GM12878 (cell line): ENCODE measurements at regions not wholly inside any gene's neighbourhood (a gene's known extent, or its start where the extent isn't known, plus 50 kb on each side); places are given as distances from the start of the nearest gene placed in this dataset.

Source experiments
- ATAC-seq: fragments of 200-7000 bp; cut with Tn5 transposase; 3 replicates; pipeline ENCODE4 v1.9.1; 2020; ENCODE audit warnings: mild to moderate bottlenecking, moderate library complexity
- BruUV-seq: library from RNA; stranded (reverse); fragments of 400-500 nt; replicated peaks from 2 replicates; lab custom pipeline; 2021; lab: Mats Ljungman, UMichigan
- CTCF ChIA-PET: fragments of 300-600 bp; sonication (Branson Sonifier 250); formaldehyde crosslinking; extraction: SDS; loops from one replicate; lab custom pipeline; 2021; ENCODE audit warnings: inconsistent platforms; lab: Yijun Ruan, JAX
- POLR2A ChIA-PET: fragments of 350-600 bp; formaldehyde crosslinking; extraction: SDS; loops from one replicate; lab custom pipeline; 2021; ENCODE audit warnings: inconsistent platforms; lab: Charles Lee
- RAD21 ChIA-PET: fragments of 300-600 bp; sonication (Branson Sonifier 250); formaldehyde crosslinking; loops from one replicate; lab custom pipeline; 2023; ENCODE audit warnings: antibody characterized with exemption; ENCODE audit not compliant: unreplicated experiment; lab: Charles Lee
- SMC1A ChIA-PET: fragments of 300-600 bp; sonication (Branson Sonifier 250); formaldehyde crosslinking; loops from one replicate; lab custom pipeline; 2023; ENCODE audit not compliant: unreplicated experiment, uncharacterized antibody; lab: Charles Lee
- DNase-seq: peaks from one replicate; pipeline ENCODE4 v3.0.0-alpha.2; 2011; ENCODE audit warnings: low read depth, low spot score
- FAIRE-seq: peaks from 3 replicates; lab custom pipeline; 2011; peaks lifted over from hg19 to GRCh38; lab: Jason Lieb, UNC
- H2AFZ ChIP-seq: 2 replicates; pipeline ENCODE4 v1.6.0; 2011; ENCODE audit warnings: low read depth, low read length, control low read depth; ENCODE audit not compliant: control insufficient read depth
- H3K27ac ChIP-seq: 2 replicates; pipeline ENCODE4 v1.5.1; 2011; ENCODE audit warnings: control low read depth; ENCODE audit not compliant: control insufficient read depth, insufficient read depth
- H3K27me3 ChIP-seq, 2 experiments: replicated peaks in 1 of 2; 2 replicates each; pipeline versions ENCODE4 v1.6.0 to v1.6.1; 2011; ENCODE audit warnings: low read length in 1 of 2; ENCODE audit not compliant: control insufficient read depth in 2 of 2, insufficient read depth in 2 of 2
- H3K36me3 ChIP-seq, 2 experiments: 2 replicates each; pipeline ENCODE4 v1.5.1; 2011; ENCODE audit warnings: low read length in 1 of 2; ENCODE audit not compliant: control insufficient read depth in 2 of 2, insufficient read depth in 2 of 2
- H3K4me1 ChIP-seq: 2 replicates; pipeline ENCODE4 v1.6.1; 2011; ENCODE audit warnings: mild to moderate bottlenecking, low read length, moderate library complexity, mixed read lengths; ENCODE audit not compliant: control insufficient read depth, insufficient read depth
- H3K4me2 ChIP-seq: 2 replicates; pipeline ENCODE4 v1.6.0; 2011; ENCODE audit warnings: control low read depth; ENCODE audit not compliant: control insufficient read depth, insufficient read depth
- H3K4me3 ChIP-seq: fragments of 200-600 bp; sonication (generic); 2 replicates; pipeline ENCODE4 v1.5.1; 2016
- H3K79me2 ChIP-seq: 2 replicates; pipeline ENCODE4 v1.6.0; 2011; ENCODE audit warnings: low read length; ENCODE audit not compliant: control insufficient read depth, insufficient read depth
- H3K9ac ChIP-seq: 2 replicates; pipeline ENCODE4 v1.8.0; 2011; ENCODE audit warnings: low read length, control low read depth, mixed read lengths; ENCODE audit not compliant: control insufficient read depth, insufficient read depth
- H3K9me3 ChIP-seq: replicated peaks from 3 replicates; pipeline ENCODE4 v1.5.1; 2011; ENCODE audit warnings: mild to moderate bottlenecking, low read length; ENCODE audit not compliant: control insufficient read depth, insufficient read depth
- H4K20me1 ChIP-seq: 2 replicates; pipeline ENCODE4 v1.6.0; 2011; ENCODE audit not compliant: control insufficient read depth, insufficient read depth
- ATF2 ChIP-seq: IDR thresholded peaks from 2 replicates; pipeline ENCODE4 v1.6.1; 2012; ENCODE audit warnings: low read length, inconsistent platforms
- BMI1 ChIP-seq: fragments of 450-650 bp; IDR thresholded peaks from 2 replicates; pipeline ENCODE4 v1.6.1; 2016; ENCODE audit warnings: mild to moderate bottlenecking, moderate library complexity, borderline replicate concordance
- FOXK2 ChIP-seq: fragments of 450-650 bp; IDR thresholded peaks from 2 replicates; pipeline ENCODE4 v1.6.1; 2017; ENCODE audit warnings: mild to moderate bottlenecking, moderate library complexity
- KAT2A ChIP-seq: conservative IDR thresholded peaks from 2 replicates; pipeline ENCODE4 v1.6.1; 2011; ENCODE audit warnings: low read depth, low read length; ENCODE audit not compliant: control insufficient read depth
- KDM1A ChIP-seq: fragments of 200-600 bp; sonication (generic); IDR thresholded peaks from 2 replicates; pipeline ENCODE4 v1.6.1; 2016; ENCODE audit warnings: borderline replicate concordance
- MXI1 ChIP-seq: fragments of 150-350 bp; IDR thresholded peaks from 2 replicates; pipeline ENCODE4 v1.6.1; 2011; ENCODE audit warnings: low read depth, mild to moderate bottlenecking, inconsistent platforms, low read length, improper control_type of control experiment
- NR2C1 ChIP-seq: fragments of 450-650 bp; IDR thresholded peaks from 2 replicates; pipeline ENCODE4 v1.6.1; 2017; ENCODE audit warnings: antibody characterized with exemption, mild to moderate bottlenecking, moderate library complexity
- RAD21 ChIP-seq: IDR thresholded peaks from 2 replicates; pipeline ENCODE4 v1.6.1; 2011; ENCODE audit warnings: mild to moderate bottlenecking, low read depth, low read length, moderate library complexity; ENCODE audit not compliant: insufficient read depth
- RELA ChIP-seq: fragments of 450-650 bp; IDR thresholded peaks from 2 replicates; pipeline ENCODE4 v1.8.0; 2014; ENCODE audit warnings: borderline replicate concordance; ENCODE audit not compliant: partially characterized antibody
- SIX5 ChIP-seq: IDR thresholded peaks from 2 replicates; pipeline ENCODE4 v1.6.1; 2011; ENCODE audit warnings: mild to moderate bottlenecking, low read depth, low read length, moderate library complexity; ENCODE audit not compliant: severe bottlenecking
- SMARCA5 ChIP-seq: fragments of 450-650 bp; IDR thresholded peaks from 2 replicates; pipeline ENCODE4 v1.6.1; 2017; ENCODE audit warnings: mild to moderate bottlenecking
- SMC3 ChIP-seq: IDR thresholded peaks from 2 replicates; pipeline ENCODE4 v1.6.1; 2011; ENCODE audit warnings: low read length, improper control_type of control experiment, borderline replicate concordance
- SRF ChIP-seq, 2 experiments: IDR thresholded peaks; 2 replicates each; pipeline ENCODE4 v1.6.1; 2011; ENCODE audit warnings: low read depth in 2 of 2, low read length in 2 of 2, mild to moderate bottlenecking in 1 of 2, moderate library complexity in 1 of 2
- TCF12 ChIP-seq: IDR thresholded peaks from 2 replicates; pipeline ENCODE4 v1.6.1; 2011; ENCODE audit warnings: low read depth, mild to moderate bottlenecking, low read length
- ZBTB4 ChIP-seq: fragments of 450-650 bp; formaldehyde crosslinking; IDR thresholded peaks from 2 replicates; pipeline ENCODE4 v1.4.0; 2022; ENCODE audit warnings: mild to moderate bottlenecking, moderate library complexity
- ZSCAN29 ChIP-seq: fragments of 450-650 bp; IDR thresholded peaks from 2 replicates; pipeline ENCODE4 v1.6.1; 2017; ENCODE audit warnings: mild to moderate bottlenecking, moderate library complexity
- WGBS: methylation state at CpG from one replicate; pipeline ENCODE4 v1.1.6; 2016; ENCODE audit warnings: low lambda C conversion rate; ENCODE audit not compliant: insufficient replicate concordance, insufficient coverage; ENCODE audit errors: missing lambda C conversion rate; 5-methylcytosine and 5-hydroxymethylcytosine counted together
- in situ Hi-C: fragments of 300-500 bp; cut with MboI; formaldehyde crosslinking; loops from 9 replicates; pipeline ENCODE4 v1.14.3; 2018; ENCODE audit warnings: mixed read lengths
- intact Hi-C: fragments of 100-400 bp; cut with micrococcal nuclease; formaldehyde crosslinking; loops from one replicate; pipeline ENCODE4 v1.14.2; 2022; ENCODE audit not compliant: unreplicated experiment

DNA sequence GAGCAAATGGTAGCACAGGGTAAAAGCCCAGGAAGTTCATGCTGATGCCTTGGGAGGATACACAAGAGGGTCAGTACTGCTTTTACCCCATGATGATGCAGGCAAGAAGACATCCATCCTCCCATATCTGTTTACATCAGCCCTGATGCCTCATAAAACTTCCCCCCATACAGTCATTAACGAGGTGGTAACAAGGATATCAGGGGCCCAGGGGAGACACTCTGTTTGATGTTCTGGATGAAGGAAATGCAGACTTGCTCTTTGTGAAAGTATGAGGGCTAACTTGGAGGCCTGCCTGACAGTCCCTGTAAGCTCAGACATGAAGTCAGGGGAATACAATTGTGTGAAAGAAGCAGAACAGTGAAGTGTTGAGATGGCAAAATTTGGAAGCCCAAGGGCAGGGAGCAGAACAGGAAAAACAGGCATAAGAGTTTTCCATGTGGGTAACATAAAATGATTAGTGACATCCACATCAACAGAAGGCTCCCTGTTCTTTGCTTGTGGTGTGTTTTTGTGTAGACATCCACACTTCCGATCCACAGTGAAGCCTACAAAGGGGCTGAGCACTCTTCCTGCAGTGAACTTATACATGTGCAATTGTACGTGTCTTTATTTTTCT lies 813.4 kb downstream of the MAFB start (continued):
- no peak for TF ChIP-seq ZBTB4 (CRISPR knock-in tag)
- no peak for TF ChIP-seq NR2C1
- no peak for TF ChIP-seq SRF (IDR thresholded peaks at IDR 0.05; ENCODE audit: low read depth in 2 of 2, low read length in 2 of 2)

- no peaks in the 10 kb centered on the region for H3K36me3 ChIP-seq
- peak; percentile 60 for DNase-seq
- WGBS = 39% methylated on average over 8 of the region's 8 CpGs
- intact Hi-C loops = loop anchor here (1.0 to 10.0 kb wide), 6 partner anchors 47 to 762 kb away; no protein-coding TSS in a partner anchor
- POLR2A ChIA-PET = interaction anchor here (1.2 to 2.3 kb wide), 4 partner anchors 43 to 122 kb away, joined by 3 to 10 read pairs (median 3); no protein-coding TSS in a partner anchor
- no peaks in the 10 kb centered on the region for H4K20me1 ChIP-seq
- H2AFZ ChIP-seq = peak overlapping the region; percentile 61
- no peak overlapping the region for H3K9ac ChIP-seq
- RAD21 ChIA-PET = interaction anchor here (0.6 to 4.9 kb wide), 43 partner anchors 9 to 825 kb away, joined by 3 to 54 read pairs (median 4); no protein-coding TSS in a partner anchor
- CTCF ChIA-PET = interaction anchor here (0.7 to 4.6 kb wide), 59 partner anchors 7 to 1157 kb away, joined by 3 to 123 read pairs (median 4); no protein-coding TSS in a partner anchor
- no peak overlapping the region for H3K4me3 ChIP-seq
- no peak overlapping the region for H3K27ac ChIP-seq
- no peaks in the 10 kb centered on the region; the same call in 1 of the 2 replicates for H3K4me1 ChIP-seq
- no peaks in the 10 kb centered on the region for H3K79me2 ChIP-seq
- in situ Hi-C loops = no loop called here
- no TSS peak for BruUV-seq
- peak; percentile 99 for ATAC-seq
- SMC1A ChIA-PET = interaction anchor here (0.5 to 4.4 kb wide), 53 partner anchors 9 to 1495 kb away, joined by 3 to 72 read pairs (median 4); no protein-coding TSS in a partner anchor
- peak; percentile 91 for FAIRE-seq
- no peak overlapping the region for H3K4me2 ChIP-seq
- H3K9me3 ChIP-seq = no peaks in the 10 kb centered on the region
- no peaks in the 10 kb centered on the region for H3K27me3 ChIP-seq
- TF ChIP-seq TCF12 (peak; percentile 48; the same call in 1 of the 2 replicates), KDM1A (no peak), SIX5 (no peak), BMI1 (no peak), RELA (peak; percentile 42), RAD21 (peak; percentile 91), FOXK2 (no peak), SMARCA5 (peak; percentile 45; the same call in 1 of the 2 replicates), KAT2A (no peak), ATF2 (no peak), ZSCAN29 (no peak), MXI1 (peak; percentile 49; the same call in 1 of the 2 replicates), SMC3 (peak; percentile 98)
Measured at GRCh38 chr20:39874049-39874893, 814.8 kb downstream of the MAFB start.
